ENCODE measurements at regions not wholly inside any gene's neighbourhood (a gene's known extent, or its start where the extent isn't known, plus 50 kb on each side); places are given as distances from the start of the nearest gene placed in this dataset.

DNA sequence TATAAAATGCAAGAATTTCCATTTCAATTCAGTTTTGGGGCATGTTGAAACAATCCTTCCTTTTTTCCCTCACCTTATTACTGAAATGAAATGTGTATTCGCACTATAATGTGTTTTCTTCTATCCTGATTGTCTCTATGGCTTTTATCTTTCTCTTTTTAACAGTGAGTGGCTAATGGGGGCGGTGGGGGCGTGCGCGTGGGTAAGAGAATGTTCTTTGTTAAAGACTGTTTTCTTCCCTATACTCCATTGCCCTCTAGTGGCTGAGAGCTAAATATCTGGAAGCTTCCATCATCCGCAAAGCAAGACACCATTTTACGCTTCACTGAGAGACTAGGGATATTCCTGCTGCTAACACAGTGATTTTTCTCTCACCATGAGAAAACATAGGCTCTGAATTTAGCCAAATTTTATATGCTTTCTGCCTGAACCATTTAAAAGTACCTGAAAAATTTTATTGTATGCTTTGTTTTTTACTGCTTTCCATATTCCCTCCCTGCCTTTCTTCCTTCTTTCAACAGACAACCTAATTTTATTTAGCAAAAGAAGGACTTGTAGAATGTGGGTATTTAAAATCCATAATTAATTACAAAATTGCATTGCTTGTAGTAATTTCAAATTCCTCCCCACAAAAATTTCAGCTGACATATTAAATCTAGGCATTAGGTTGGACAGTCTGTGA, 194.0 kb downstream of the GASK1B start:
- peak; percentile 64 for DNase-seq (ENCODE audit: low read depth)
- H3K4me3 ChIP-seq (ENCODE audit: low read length), result peak overlapping the region; percentile 21; the same call in 1 of the 2 replicates
- TF ChIP-seq CTCF (conservative IDR thresholded peaks at IDR 0.05; ENCODE audit: low read length), result peak; percentile 89

- no peak for TF ChIP-seq CTCF (conservative IDR thresholded peaks at IDR 0.05; ENCODE audit: low read length)
- H3K4me3 ChIP-seq (ENCODE audit: low read length), result no peak overlapping the region
- DNase-seq (ENCODE audit: low read depth), result peak; percentile 40
Observed at GRCh38 chr4:157977086-157977485, 195.7 kb downstream of the GASK1B start.

DNA sequence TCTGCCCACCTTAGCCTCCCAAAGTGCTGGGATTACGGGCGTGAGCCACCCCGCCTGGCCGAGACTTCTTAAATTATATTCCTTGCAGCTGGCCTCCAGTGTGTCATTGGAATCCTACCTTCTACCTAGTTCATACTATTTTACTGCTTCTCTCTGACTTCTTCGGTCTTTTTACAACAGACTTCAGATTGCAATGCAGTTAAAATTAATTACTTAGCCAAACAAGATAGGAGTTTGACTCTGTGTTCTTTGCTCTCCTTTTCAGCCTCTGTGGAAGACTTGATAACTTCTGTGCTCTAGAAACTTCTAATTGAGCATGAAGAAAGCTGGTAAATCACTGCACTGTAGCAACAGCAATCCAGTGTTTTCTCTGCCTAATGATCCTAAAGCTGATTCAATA, 199.5 kb downstream of the GASK1B start:
- TF ChIP-seq CTCF (conservative IDR thresholded peaks at IDR 0.05; ENCODE audit: low read length), result no peak
- no peak for DNase-seq (ENCODE audit: low read depth)
- no peak overlapping the region for H3K4me3 ChIP-seq (ENCODE audit: low read length)

DNA sequence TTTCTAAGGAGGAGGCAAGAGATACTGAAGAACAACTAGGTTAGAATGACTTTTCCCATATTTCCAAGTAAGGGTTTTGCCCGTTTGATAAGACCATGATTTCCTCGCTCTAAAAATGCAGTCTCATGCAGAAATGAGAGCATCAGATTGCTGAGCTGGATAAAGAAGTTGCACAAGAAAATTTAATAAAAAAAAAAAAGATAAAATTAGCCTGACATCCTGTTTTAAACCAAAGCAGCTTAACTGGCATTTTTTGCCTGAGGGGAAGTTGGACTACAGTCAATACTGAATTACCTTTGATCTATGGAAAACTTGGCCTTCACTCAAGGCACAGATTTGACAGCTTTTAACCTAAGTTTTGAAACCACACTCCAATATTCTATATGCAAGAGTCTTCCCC, 208.4 kb downstream of the GASK1B start:
- no peak for DNase-seq (ENCODE audit: low read depth)
- no peak for TF ChIP-seq CTCF (conservative IDR thresholded peaks at IDR 0.05; ENCODE audit: low read length)
- no peak overlapping the region for H3K4me3 ChIP-seq (ENCODE audit: low read length)

DNA sequence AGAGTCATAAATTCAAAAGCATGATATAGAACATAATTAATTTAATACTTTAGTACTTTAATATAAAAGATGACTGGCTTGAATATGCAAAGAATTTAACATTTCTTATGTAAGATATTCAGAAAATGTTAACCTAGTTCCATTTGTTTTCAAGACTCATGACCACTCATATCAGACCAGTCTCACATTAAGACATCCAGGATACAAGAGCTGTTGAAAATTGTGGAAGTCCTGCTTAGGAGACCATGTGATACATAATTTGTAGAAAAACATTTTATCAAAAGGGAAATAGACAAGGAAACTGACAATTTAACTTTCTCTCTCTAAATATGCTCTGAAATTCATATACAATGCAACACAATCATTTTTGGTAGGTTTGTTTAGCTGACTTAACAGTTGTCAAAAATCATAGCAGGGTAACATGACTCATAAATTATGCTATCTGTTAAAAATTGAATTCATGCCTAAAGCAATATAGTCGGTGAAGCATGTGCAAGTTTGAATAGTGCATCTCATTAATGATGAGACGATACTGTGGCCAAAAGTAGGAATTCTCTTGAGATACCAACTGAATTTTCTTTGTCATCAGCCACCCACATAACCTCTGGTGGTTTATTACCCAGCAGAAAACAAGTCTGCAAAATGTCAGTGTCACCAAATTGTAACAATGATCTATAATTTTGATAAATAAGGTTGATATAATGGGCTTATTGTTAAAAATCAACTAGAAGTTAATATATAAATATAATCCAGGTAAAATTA, 211.4 kb downstream of the GASK1B start:
- no peak for TF ChIP-seq CTCF (conservative IDR thresholded peaks at IDR 0.05; ENCODE audit: low read length)
- no peak overlapping the region for H3K4me3 ChIP-seq (ENCODE audit: low read length)
- no peak for DNase-seq (ENCODE audit: low read depth)

GRCh38 chr4:157957905-157958304, 214.9 kb downstream of the GASK1B start:
- TF ChIP-seq CTCF (conservative IDR thresholded peaks at IDR 0.05; ENCODE audit: low read length), result no peak
- H3K4me3 ChIP-seq (ENCODE audit: low read length), result no peak overlapping the region
- DNase-seq (ENCODE audit: low read depth), result no peak

- no peak overlapping the region for H3K4me3 ChIP-seq (ENCODE audit: low read length)
- no peak for TF ChIP-seq CTCF (conservative IDR thresholded peaks at IDR 0.05; ENCODE audit: low read length)
- no peak for DNase-seq (ENCODE audit: low read depth)
Observed at GRCh38 chr4:157942017-157942416, 230.8 kb downstream of the GASK1B start.

Measured in AG10803 (cell line).